RWPE1 (cell line): ENCODE measurements at regions not wholly inside any gene's neighbourhood (a gene's known extent, or its start where the extent isn't known, plus 50 kb on each side); places are given as distances from the start of the nearest gene placed in this dataset.

ENCODE experiments used
- CTCF ChIA-PET: fragments of 350-600 bp; sonication (Branson Sonifier 250); formaldehyde crosslinking; extraction: SDS; loops from one replicate; lab custom pipeline; 2021; lab: Yijun Ruan, JAX
- POLR2A ChIA-PET: fragments of 400-600 bp; formaldehyde crosslinking; extraction: SDS; loops from one replicate; lab custom pipeline; 2020; ENCODE audit warnings: antibody characterized with exemption; ENCODE audit not compliant: low non-redundant PET; lab: Yijun Ruan, JAX
- DNase-seq: peaks from one replicate; pipeline ENCODE4 v3.0.0; 2012; ENCODE audit warnings: low spot score
- H3K27ac ChIP-seq: fragments of 450-650 bp; 2 replicates; pipeline ENCODE4 v1.5.1; 2017
- TF ChIP-seq, protein P1 (sequence below): fragments of 450-650 bp; conservative IDR thresholded peaks from 2 replicates; pipeline ENCODE4 v1.5.1; 2017; ENCODE audit warnings: low read depth, mild to moderate bottlenecking

DNA sequence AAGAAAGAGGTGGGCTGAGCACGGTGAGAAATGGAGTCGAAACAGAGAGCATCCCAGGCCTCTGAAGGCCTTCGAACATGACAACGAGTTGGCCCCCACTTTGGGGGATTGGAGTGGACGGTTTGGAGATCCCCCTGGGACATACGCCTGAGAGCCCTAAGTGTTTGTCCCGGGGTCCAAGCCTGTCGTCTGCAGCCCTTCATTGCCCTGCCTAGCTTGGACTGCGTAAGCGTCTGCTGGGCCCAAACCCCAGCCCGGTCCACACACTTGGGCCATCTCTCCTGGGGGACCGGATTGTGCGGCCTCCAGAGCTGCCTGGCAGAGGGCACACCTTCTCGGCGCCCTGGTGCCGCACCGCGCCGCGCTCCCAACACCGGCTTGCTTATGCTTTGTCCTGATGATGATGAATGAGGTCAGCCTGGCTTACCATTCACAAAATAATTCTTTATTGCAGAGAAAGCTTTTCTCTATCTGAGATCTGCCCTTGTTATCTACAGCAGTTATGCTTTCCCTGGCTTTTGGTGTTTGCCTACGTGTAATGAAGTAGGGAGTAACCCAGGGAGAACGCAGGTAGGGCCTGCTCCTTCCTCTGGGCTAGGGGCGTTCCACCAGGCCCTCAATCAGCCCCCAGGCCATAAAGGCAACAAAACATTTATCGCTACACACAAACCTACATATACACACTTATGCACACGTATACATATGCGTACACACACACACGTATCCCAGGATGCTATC, 85.9 kb upstream of the PPARA start:
- CTCF ChIA-PET, result no interaction called here
- POLR2A ChIA-PET, result no interaction called here
- no peak for DNase-seq
- TF ChIP-seq, protein P1, sequence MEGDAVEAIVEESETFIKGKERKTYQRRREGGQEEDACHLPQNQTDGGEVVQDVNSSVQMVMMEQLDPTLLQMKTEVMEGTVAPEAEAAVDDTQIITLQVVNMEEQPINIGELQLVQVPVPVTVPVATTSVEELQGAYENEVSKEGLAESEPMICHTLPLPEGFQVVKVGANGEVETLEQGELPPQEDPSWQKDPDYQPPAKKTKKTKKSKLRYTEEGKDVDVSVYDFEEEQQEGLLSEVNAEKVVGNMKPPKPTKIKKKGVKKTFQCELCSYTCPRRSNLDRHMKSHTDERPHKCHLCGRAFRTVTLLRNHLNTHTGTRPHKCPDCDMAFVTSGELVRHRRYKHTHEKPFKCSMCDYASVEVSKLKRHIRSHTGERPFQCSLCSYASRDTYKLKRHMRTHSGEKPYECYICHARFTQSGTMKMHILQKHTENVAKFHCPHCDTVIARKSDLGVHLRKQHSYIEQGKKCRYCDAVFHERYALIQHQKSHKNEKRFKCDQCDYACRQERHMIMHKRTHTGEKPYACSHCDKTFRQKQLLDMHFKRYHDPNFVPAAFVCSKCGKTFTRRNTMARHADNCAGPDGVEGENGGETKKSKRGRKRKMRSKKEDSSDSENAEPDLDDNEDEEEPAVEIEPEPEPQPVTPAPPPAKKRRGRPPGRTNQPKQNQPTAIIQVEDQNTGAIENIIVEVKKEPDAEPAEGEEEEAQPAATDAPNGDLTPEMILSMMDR, result no peak
- peak overlapping the region; percentile 85 for H3K27ac ChIP-seq

DNA sequence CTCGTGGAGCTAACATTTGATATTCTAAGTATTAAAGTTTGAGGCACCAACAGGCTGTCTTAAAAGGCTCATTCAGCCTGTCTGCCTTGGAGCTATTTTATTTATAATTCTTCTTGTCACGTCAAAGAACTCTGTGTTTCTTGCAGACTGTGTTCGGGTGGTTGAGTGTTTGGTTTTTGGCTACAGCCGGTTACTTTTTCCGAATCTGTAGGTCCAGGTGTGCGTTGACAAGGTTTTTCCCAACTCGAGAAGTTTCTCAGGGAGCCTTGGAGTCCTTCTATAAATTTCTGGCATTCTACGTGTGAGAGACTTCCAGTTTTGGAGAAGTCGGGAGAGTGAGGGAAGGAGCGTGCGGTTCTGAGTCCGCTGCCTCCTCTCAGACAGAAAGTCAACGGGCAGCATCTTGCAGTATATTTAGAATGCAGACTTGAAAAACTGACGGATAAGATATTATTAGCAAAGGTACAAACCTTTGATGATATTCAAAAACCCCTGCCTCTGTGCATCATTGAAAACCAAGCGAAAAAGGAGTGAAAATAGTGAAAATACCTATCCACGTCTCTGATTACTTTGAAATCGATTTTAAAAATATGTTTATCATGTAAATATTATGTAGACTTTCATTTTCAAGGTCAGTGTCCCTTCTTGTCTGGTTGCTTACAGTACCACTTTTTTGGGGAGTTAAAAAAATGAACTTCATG, 85.2 kb upstream of the PPARA start:
- H3K27ac ChIP-seq, result peak overlapping the region; percentile 85
- ChIA-PET POLR2A (no interaction called here), CTCF (no interaction called here)
- TF ChIP-seq, protein P1, result no peak
- no peak for DNase-seq

DNA sequence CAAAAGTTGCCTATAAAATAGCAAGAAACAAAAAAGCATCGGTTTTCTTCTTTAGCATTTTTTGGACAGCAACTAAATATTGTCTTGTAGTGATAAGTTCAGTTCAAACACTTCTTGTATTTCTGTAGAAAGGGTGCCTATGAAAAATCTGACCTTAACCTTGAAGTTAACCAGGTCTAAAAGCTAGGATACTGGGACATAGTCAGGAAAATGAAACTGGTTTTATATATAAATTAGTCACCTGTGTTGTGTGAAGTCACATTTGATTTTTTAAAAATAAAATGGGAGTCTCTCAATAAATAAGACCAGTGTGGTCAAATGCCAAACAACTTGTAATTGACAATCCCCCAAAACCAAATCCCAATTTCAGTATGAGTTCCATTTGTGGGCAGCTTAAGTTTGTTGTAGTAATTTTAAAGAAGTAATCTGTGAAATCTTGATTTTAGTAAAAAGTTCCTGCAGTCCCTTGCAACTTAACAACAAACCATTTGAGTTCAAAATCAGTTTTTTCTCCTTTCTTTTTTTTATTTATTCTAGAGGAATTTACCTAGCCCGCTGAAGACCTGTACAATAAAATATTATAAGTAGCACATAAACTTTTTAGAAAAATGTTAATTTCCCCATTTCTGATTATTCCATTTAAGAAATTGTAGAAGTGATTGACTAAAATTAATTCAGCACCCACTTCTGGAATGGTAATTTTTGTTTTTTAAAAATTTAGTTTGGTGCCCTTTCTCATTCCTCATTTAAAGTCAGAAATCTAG, 84.5 kb upstream of the PPARA start:
- POLR2A ChIA-PET, result no interaction called here
- TF ChIP-seq, protein P1, result no peak
- no peak for DNase-seq
- CTCF ChIA-PET, result no interaction called here
- H3K27ac ChIP-seq, result no peak overlapping the region

DNA sequence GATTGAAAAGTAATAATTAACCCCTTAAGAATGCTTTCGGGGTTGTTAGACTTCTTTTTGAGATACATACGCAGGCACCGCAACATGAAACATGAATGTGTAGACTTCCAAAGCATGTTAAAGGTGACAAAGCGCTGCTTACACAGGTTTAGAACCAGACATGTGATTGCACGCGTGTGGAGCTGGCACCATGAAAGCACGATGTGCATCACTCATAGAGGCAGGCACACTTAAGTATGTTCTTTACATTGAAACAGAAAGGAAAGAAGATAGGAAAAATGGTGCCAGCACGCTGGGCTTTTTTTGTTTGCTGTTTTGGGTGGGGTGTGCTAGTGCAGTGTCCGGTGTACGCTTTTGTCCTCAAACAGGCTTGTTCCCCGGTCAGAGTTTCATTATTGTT, 83.6 kb upstream of the PPARA start:
- DNase-seq, result no peak
- POLR2A ChIA-PET, result no interaction called here
- CTCF ChIA-PET, result no interaction called here
- TF ChIP-seq, protein P1, result no peak
- peak overlapping the region; percentile 92 for H3K27ac ChIP-seq

DNA sequence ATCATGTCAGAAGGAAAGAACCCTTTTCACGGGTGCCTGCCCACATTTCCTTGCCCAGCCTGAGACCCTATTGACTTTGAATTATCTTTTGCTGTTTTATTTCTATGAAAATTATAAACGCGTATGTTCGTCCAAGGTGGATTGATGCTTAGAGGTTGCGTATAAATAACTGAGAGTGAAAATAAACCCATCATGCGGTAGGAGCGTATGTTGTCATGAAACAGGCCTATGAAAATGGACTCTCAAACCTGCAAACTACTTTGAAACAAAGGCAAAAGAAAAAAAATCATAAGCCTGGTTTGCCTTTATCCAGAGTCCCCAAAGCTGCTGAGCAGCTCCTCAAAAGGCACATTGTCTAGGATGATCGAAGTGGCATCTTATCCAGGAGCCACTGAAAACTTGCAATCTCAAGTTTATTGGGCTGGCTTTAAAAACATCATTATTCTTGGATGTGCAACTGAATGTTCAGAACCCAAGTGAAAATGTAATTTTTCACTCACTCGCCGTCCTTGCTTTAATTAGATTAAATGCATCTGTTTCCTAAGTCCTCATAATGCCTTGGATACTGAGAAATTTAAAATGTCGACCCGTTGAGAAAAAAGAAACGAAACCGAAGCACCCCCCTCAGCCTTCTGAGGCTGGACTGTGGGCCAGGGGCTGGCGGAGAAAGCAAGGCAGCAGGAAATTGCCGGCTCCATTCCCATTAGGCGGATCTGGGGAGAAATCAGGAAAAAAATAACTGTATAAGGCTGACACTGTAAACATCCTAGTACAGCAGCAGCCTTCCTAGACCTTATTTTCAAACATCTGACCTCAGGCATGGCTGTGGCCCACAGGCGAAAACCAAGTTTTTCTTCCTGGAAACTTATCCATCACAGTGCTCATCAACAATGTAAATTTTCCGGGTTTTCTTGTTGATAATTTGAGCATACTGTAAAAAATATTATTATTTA, 82.9 kb upstream of the PPARA start:
- no peak for DNase-seq
- CTCF ChIA-PET, result no interaction called here
- peak overlapping the region; percentile 92 for H3K27ac ChIP-seq
- TF ChIP-seq, protein P1, result no peak
- POLR2A ChIA-PET, result no interaction called here
